ENCODE measurements at regions not wholly inside any gene's neighbourhood (a gene's known extent, or its start where the extent isn't known, plus 50 kb on each side); places are given as distances from the start of the nearest gene placed in this dataset.

- no peaks in the 10 kb centered on the region for H3K79me2 ChIP-seq (ENCODE audit: low read length)
- no peaks in the 10 kb centered on the region for H3K9me2 ChIP-seq (replicated peaks; ENCODE audit: insufficient read depth, low read length)
- H3K4me3 ChIP-seq (ENCODE audit: low read length): no peak overlapping the region
- H3K9me3 ChIP-seq (ENCODE audit: low read length): no peaks in the 10 kb centered on the region
- no peaks in the 10 kb centered on the region for H3K27me3 ChIP-seq (ENCODE audit: low read length)
- H4K20me1 ChIP-seq (ENCODE audit: insufficient read depth, low read depth, low read length): no peaks in the 10 kb centered on the region
- H3K36me3 ChIP-seq (ENCODE audit: insufficient read depth, low read length): no peaks in the 10 kb centered on the region
- H2AFZ ChIP-seq (ENCODE audit: low read length): no peak overlapping the region
- no peaks in the 10 kb centered on the region for H3K4me1 ChIP-seq (ENCODE audit: low read length)
- no peak overlapping the region for H3K9ac ChIP-seq (ENCODE audit: low read length)
- no peak overlapping the region for H3K27ac ChIP-seq (ENCODE audit: low read length)
- DNase-seq: no peak
- no peak overlapping the region for H3K4me2 ChIP-seq (ENCODE audit: low read depth, low read length, poor library complexity, severe bottlenecking)
These were observed 85.8 kb upstream of the RPS6KA3 start for GRCh38 chrX:20352504-20352903.

GRCh38 chrX:20350596-20350995, 83.9 kb upstream of the RPS6KA3 start:
- H3K4me3 ChIP-seq (ENCODE audit: low read length): no peak overlapping the region
- no peaks in the 10 kb centered on the region for H3K79me2 ChIP-seq (ENCODE audit: low read length)
- DNase-seq: no peak
- no peaks in the 10 kb centered on the region for H3K36me3 ChIP-seq (ENCODE audit: insufficient read depth, low read length)
- no peaks in the 10 kb centered on the region for H4K20me1 ChIP-seq (ENCODE audit: insufficient read depth, low read depth, low read length)
- H2AFZ ChIP-seq (ENCODE audit: low read length): no peak overlapping the region
- no peak overlapping the region for H3K9ac ChIP-seq (ENCODE audit: low read length)
- no peak overlapping the region for H3K27ac ChIP-seq (ENCODE audit: low read length)
- no peaks in the 10 kb centered on the region for H3K9me3 ChIP-seq (ENCODE audit: low read length)
- no peaks in the 10 kb centered on the region for H3K9me2 ChIP-seq (replicated peaks; ENCODE audit: insufficient read depth, low read length)
- H3K4me1 ChIP-seq (ENCODE audit: low read length): no peaks in the 10 kb centered on the region
- no peaks in the 10 kb centered on the region for H3K27me3 ChIP-seq (ENCODE audit: low read length)
- H3K4me2 ChIP-seq (ENCODE audit: low read depth, low read length, poor library complexity, severe bottlenecking): no peak overlapping the region

- no peak for DNase-seq
- no peak overlapping the region for H3K9ac ChIP-seq (ENCODE audit: low read length)
These were observed 81.4 kb upstream of the RPS6KA3 start for GRCh38 chrX:20348139-20348538.

GRCh38 chrX:20347481-20347880, 80.8 kb upstream of the RPS6KA3 start:
- no peaks in the 10 kb centered on the region for H3K9me2 ChIP-seq (replicated peaks; ENCODE audit: insufficient read depth, low read length)
- H3K9me3 ChIP-seq (ENCODE audit: low read length): no peaks in the 10 kb centered on the region
- H3K27ac ChIP-seq (ENCODE audit: low read length): no peak overlapping the region
- H3K27me3 ChIP-seq (ENCODE audit: low read length): no peaks in the 10 kb centered on the region
- H2AFZ ChIP-seq (ENCODE audit: low read length): no peak overlapping the region
- H3K9ac ChIP-seq (ENCODE audit: low read length): no peak overlapping the region
- DNase-seq: no peak
- H3K36me3 ChIP-seq (ENCODE audit: insufficient read depth, low read length): no peaks in the 10 kb centered on the region
- no peaks in the 10 kb centered on the region for H4K20me1 ChIP-seq (ENCODE audit: insufficient read depth, low read depth, low read length)
- H3K79me2 ChIP-seq (ENCODE audit: low read length): no peaks in the 10 kb centered on the region
- no peak overlapping the region for H3K4me2 ChIP-seq (ENCODE audit: low read depth, low read length, poor library complexity, severe bottlenecking)
- no peak overlapping the region for H3K4me3 ChIP-seq (ENCODE audit: low read length)
- H3K4me1 ChIP-seq (ENCODE audit: low read length): no peaks in the 10 kb centered on the region

More at GRCh38 chrX:20348139-20348538, 81.4 kb upstream of the RPS6KA3 start:
- Histone ChIP-seq H3K27ac (ENCODE audit: low read length) (no peak overlapping the region), H3K79me2 (ENCODE audit: low read length) (no peaks in the 10 kb centered on the region), H3K9me2 (replicated peaks; ENCODE audit: insufficient read depth, low read length) (no peaks in the 10 kb centered on the region), H2AFZ (ENCODE audit: low read length) (no peak overlapping the region), H3K4me2 (ENCODE audit: low read depth, low read length, poor library complexity, severe bottlenecking) (no peak overlapping the region), H4K20me1 (ENCODE audit: insufficient read depth, low read depth, low read length) (no peaks in the 10 kb centered on the region), H3K9me3 (ENCODE audit: low read length) (no peaks in the 10 kb centered on the region), H3K4me1 (ENCODE audit: low read length) (no peaks in the 10 kb centered on the region), H3K27me3 (ENCODE audit: low read length) (no peaks in the 10 kb centered on the region), H3K36me3 (ENCODE audit: insufficient read depth, low read length) (no peaks in the 10 kb centered on the region), H3K4me3 (ENCODE audit: low read length) (no peak overlapping the region)

- Histone ChIP-seq H3K36me3 (ENCODE audit: insufficient read depth, low read length) (no peaks in the 10 kb centered on the region), H3K9me2 (replicated peaks; ENCODE audit: insufficient read depth, low read length) (no peaks in the 10 kb centered on the region), H3K27me3 (ENCODE audit: low read length) (no peaks in the 10 kb centered on the region), H3K4me1 (ENCODE audit: low read length) (no peaks in the 10 kb centered on the region), H3K79me2 (ENCODE audit: low read length) (no peaks in the 10 kb centered on the region), H3K4me3 (ENCODE audit: low read length) (no peak overlapping the region), H2AFZ (ENCODE audit: low read length) (no peak overlapping the region), H3K9me3 (ENCODE audit: low read length) (no peaks in the 10 kb centered on the region), H4K20me1 (ENCODE audit: insufficient read depth, low read depth, low read length) (no peaks in the 10 kb centered on the region), H3K27ac (ENCODE audit: low read length) (no peak overlapping the region), H3K9ac (ENCODE audit: low read length) (no peak overlapping the region), H3K4me2 (ENCODE audit: low read depth, low read length, poor library complexity, severe bottlenecking) (no peak overlapping the region)
- no peak for DNase-seq
These were observed 67.0 kb upstream of the RPS6KA3 start for GRCh38 chrX:20333672-20334071.

- no peak overlapping the region for H3K4me3 ChIP-seq (ENCODE audit: low read length)
- no peaks in the 10 kb centered on the region for H4K20me1 ChIP-seq (ENCODE audit: insufficient read depth, low read depth, low read length)
- DNase-seq: no peak
- no peak overlapping the region for H3K27ac ChIP-seq (ENCODE audit: low read length)
- no peaks in the 10 kb centered on the region for H3K27me3 ChIP-seq (ENCODE audit: low read length)
- no peaks in the 10 kb centered on the region for H3K79me2 ChIP-seq (ENCODE audit: low read length)
- H3K9ac ChIP-seq (ENCODE audit: low read length): no peak overlapping the region
- H3K4me1 ChIP-seq (ENCODE audit: low read length): no peaks in the 10 kb centered on the region
- H3K9me2 ChIP-seq (replicated peaks; ENCODE audit: insufficient read depth, low read length): no peaks in the 10 kb centered on the region
- H3K9me3 ChIP-seq (ENCODE audit: low read length): no peaks in the 10 kb centered on the region
- H3K36me3 ChIP-seq (ENCODE audit: insufficient read depth, low read length): no peaks in the 10 kb centered on the region
- H2AFZ ChIP-seq (ENCODE audit: low read length): no peak overlapping the region
- H3K4me2 ChIP-seq (ENCODE audit: low read depth, low read length, poor library complexity, severe bottlenecking): no peak overlapping the region
These were observed 63.8 kb upstream of the RPS6KA3 start for GRCh38 chrX:20330545-20330944.

GRCh38 chrX:20329435-20329834, 62.7 kb upstream of the RPS6KA3 start:
- Histone ChIP-seq H3K79me2 (ENCODE audit: low read length) (no peaks in the 10 kb centered on the region), H3K9ac (ENCODE audit: low read length) (no peak overlapping the region), H3K4me2 (ENCODE audit: low read depth, low read length, poor library complexity, severe bottlenecking) (no peak overlapping the region), H3K4me1 (ENCODE audit: low read length) (no peaks in the 10 kb centered on the region), H3K27me3 (ENCODE audit: low read length) (no peaks in the 10 kb centered on the region), H4K20me1 (ENCODE audit: insufficient read depth, low read depth, low read length) (no peaks in the 10 kb centered on the region), H3K4me3 (ENCODE audit: low read length) (no peak overlapping the region), H3K27ac (ENCODE audit: low read length) (no peak overlapping the region), H2AFZ (ENCODE audit: low read length) (no peak overlapping the region), H3K36me3 (ENCODE audit: insufficient read depth, low read length) (no peaks in the 10 kb centered on the region), H3K9me2 (replicated peaks; ENCODE audit: insufficient read depth, low read length) (no peaks in the 10 kb centered on the region), H3K9me3 (ENCODE audit: low read length) (no peaks in the 10 kb centered on the region)
- DNase-seq: no peak

GRCh38 chrX:20325786-20326388, 59.2 kb upstream of the RPS6KA3 start:
- H3K4me2 ChIP-seq (ENCODE audit: low read depth, low read length, poor library complexity, severe bottlenecking): no peak overlapping the region
- H3K79me2 ChIP-seq (ENCODE audit: low read length): no peaks in the 10 kb centered on the region
- H3K4me1 ChIP-seq (ENCODE audit: low read length): peaks cover 10% of the 10 kb centered on the region
- no peak overlapping the region for H3K27ac ChIP-seq (ENCODE audit: low read length)
- H2AFZ ChIP-seq (ENCODE audit: low read length): no peak overlapping the region
- H3K36me3 ChIP-seq (ENCODE audit: insufficient read depth, low read length): no peaks in the 10 kb centered on the region
- no peak overlapping the region for H3K9ac ChIP-seq (ENCODE audit: low read length)
- H3K27me3 ChIP-seq (ENCODE audit: low read length): no peaks in the 10 kb centered on the region
- H3K9me2 ChIP-seq (replicated peaks; ENCODE audit: insufficient read depth, low read length): no peaks in the 10 kb centered on the region
- no peak for DNase-seq
- H3K9me3 ChIP-seq (ENCODE audit: low read length): no peaks in the 10 kb centered on the region
- H3K4me3 ChIP-seq (ENCODE audit: low read length): no peak overlapping the region
- no peaks in the 10 kb centered on the region for H4K20me1 ChIP-seq (ENCODE audit: insufficient read depth, low read depth, low read length)

- no peaks in the 10 kb centered on the region for H4K20me1 ChIP-seq (ENCODE audit: insufficient read depth, low read depth, low read length)
- no peak overlapping the region for H3K27ac ChIP-seq (ENCODE audit: low read length)
- no peak overlapping the region for H3K9ac ChIP-seq (ENCODE audit: low read length)
- H3K4me1 ChIP-seq (ENCODE audit: low read length): peaks cover 16% of the 10 kb centered on the region
- no peak overlapping the region for H3K4me3 ChIP-seq (ENCODE audit: low read length)
- H3K36me3 ChIP-seq (ENCODE audit: insufficient read depth, low read length): no peaks in the 10 kb centered on the region
- no peaks in the 10 kb centered on the region for H3K79me2 ChIP-seq (ENCODE audit: low read length)
- no peaks in the 10 kb centered on the region for H3K27me3 ChIP-seq (ENCODE audit: low read length)
- no peaks in the 10 kb centered on the region for H3K9me2 ChIP-seq (replicated peaks; ENCODE audit: insufficient read depth, low read length)
- no peak overlapping the region for H3K4me2 ChIP-seq (ENCODE audit: low read depth, low read length, poor library complexity, severe bottlenecking)
- no peak for DNase-seq
- no peak overlapping the region for H2AFZ ChIP-seq (ENCODE audit: low read length)
- no peaks in the 10 kb centered on the region for H3K9me3 ChIP-seq (ENCODE audit: low read length)
These were observed 56.2 kb upstream of the RPS6KA3 start for GRCh38 chrX:20322887-20323286.
